Neural progenitor cell (in vitro differentiated cells): ENCODE measurements at regions not wholly inside any gene's neighbourhood (a gene's known extent, or its start where the extent isn't known, plus 50 kb on each side); places are given as distances from the start of the nearest gene placed in this dataset.

ENCODE experiments used
- DNase-seq: peaks from one replicate; pipeline ENCODE4 v3.0.0-alpha.2; 2016; ENCODE audit warnings: low spot score
- H2AFZ ChIP-seq: fragments of 200-600 bp; sonication (generic); replicated peaks from 2 replicates; pipeline ENCODE4 v1.6.1; 2016; ENCODE audit warnings: antibody characterized with exemption
- H3F3A ChIP-seq: fragments of 200-600 bp; sonication (generic); 2 replicates; pipeline ENCODE4 v1.6.1; 2016; ENCODE audit warnings: antibody characterized with exemption, low read depth
- H3K27ac ChIP-seq: fragments of 200-600 bp; sonication (generic); 2 replicates; pipeline ENCODE4 v1.5.1; 2016; ENCODE audit warnings: mild to moderate bottlenecking
- H3K27me3 ChIP-seq: fragments of 200-600 bp; sonication (generic); 2 replicates; pipeline ENCODE4 v1.6.1; 2016; ENCODE audit warnings: mild to moderate bottlenecking, moderate library complexity
- H3K36me3 ChIP-seq: fragments of 200-600 bp; sonication (generic); 2 replicates; pipeline ENCODE4 v1.5.1; 2016
- H3K4me1 ChIP-seq: fragments of 200-600 bp; sonication (generic); 2 replicates; pipeline ENCODE4 v1.6.1; 2016; ENCODE audit warnings: mixed run types
- H3K4me2 ChIP-seq: fragments of 200-600 bp; sonication (generic); 2 replicates; pipeline ENCODE4 v1.6.1; 2016
- H3K4me3 ChIP-seq: fragments of 200-600 bp; sonication (generic); 2 replicates; pipeline ENCODE4 v1.5.1; 2016
- H3K79me2 ChIP-seq: fragments of 200-600 bp; sonication (generic); 2 replicates; pipeline ENCODE4 v1.6.1; 2016; ENCODE audit warnings: low read depth
- H3K9ac ChIP-seq: fragments of 200-600 bp; sonication (generic); 2 replicates; pipeline ENCODE4 v1.6.1; 2016
- H3K9me3 ChIP-seq: fragments of 200-600 bp; sonication (generic); 2 replicates; pipeline ENCODE4 v1.5.1; 2016; ENCODE audit warnings: low read depth
- H4K20me1 ChIP-seq: fragments of 200-600 bp; sonication (generic); 2 replicates; pipeline ENCODE4 v1.6.1; 2016; ENCODE audit warnings: low read depth
- H3K27ac Mint-ChIP-seq: 3 replicates; pipeline ENCODE4 v1.8.0; 2021; ENCODE audit warnings: mixed read lengths
- H3K27me3 Mint-ChIP-seq: 2 replicates; pipeline ENCODE4 v1.8.0; 2022; ENCODE audit warnings: low read depth, mild to moderate bottlenecking, inconsistent platforms, moderate library complexity, mixed read lengths; ENCODE audit not compliant: insufficient read depth
- H3K36me3 Mint-ChIP-seq: 3 replicates; pipeline ENCODE4 v1.8.0; 2021; ENCODE audit warnings: mixed read lengths
- H3K4me1 Mint-ChIP-seq: 3 replicates; pipeline ENCODE4 v1.8.0; 2021; ENCODE audit warnings: mixed read lengths
- H3K4me3 Mint-ChIP-seq: 3 replicates; pipeline ENCODE4 v1.8.0; 2021; ENCODE audit warnings: mild to moderate bottlenecking, moderate library complexity, mixed read lengths
- H3K9me3 Mint-ChIP-seq: 3 replicates; pipeline ENCODE4 v1.8.0; 2020; ENCODE audit warnings: mixed read lengths
- EZH2 ChIP-seq: fragments of 200-600 bp; sonication (generic); IDR thresholded peaks from 2 replicates; pipeline ENCODE4 v1.6.1; 2017; ENCODE audit warnings: antibody characterized with exemption, mild to moderate bottlenecking, moderate library complexity
- EZH2phosphoT487 ChIP-seq: fragments of 200-600 bp; sonication (generic); IDR thresholded peaks from 2 replicates; pipeline ENCODE4 v1.6.1; 2017; ENCODE audit warnings: antibody characterized with exemption
- TF ChIP-seq, protein P1 (sequence below): fragments of 200-600 bp; sonication (generic); IDR thresholded peaks from 2 replicates; pipeline ENCODE4 v1.5.1; 2017; ENCODE audit warnings: antibody characterized with exemption, mild to moderate bottlenecking

DNA sequence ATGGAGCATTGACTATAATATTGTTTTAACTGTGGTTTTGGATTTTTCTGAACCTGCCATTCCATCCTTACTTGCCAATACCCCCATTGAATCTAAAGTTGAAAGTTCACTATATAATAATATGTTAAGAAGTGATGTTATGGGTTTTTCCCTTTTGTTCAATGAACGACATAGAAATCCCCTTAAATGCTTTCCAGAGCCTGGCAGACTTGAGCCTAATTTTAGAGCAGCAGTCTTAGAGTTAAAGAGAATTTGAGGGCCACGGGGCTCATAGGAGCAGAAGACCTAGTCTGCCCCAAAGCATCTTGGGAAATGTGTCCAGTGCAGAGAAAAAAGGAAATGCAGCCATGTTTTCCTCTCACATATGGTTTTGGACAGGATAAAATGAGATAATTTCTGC is 146.1 kb upstream of the SLC44A1 start:
- H3K27me3 ChIP-seq: no peaks in the 10 kb centered on the region
- no peaks in the 10 kb centered on the region for H3K9me3 Mint-ChIP-seq
- H3K36me3 Mint-ChIP-seq: no peaks in the 10 kb centered on the region
- no peaks in the 10 kb centered on the region for H4K20me1 ChIP-seq
- no peaks in the 10 kb centered on the region for H3K4me1 Mint-ChIP-seq
- H3F3A ChIP-seq: no peaks in the 10 kb centered on the region
- H3K4me3 ChIP-seq: no peak overlapping the region
- H3K79me2 ChIP-seq: no peaks in the 10 kb centered on the region
- no peak overlapping the region for H3K27ac Mint-ChIP-seq
- no peaks in the 10 kb centered on the region for H3K36me3 ChIP-seq
- no peaks in the 10 kb centered on the region for H3K27me3 Mint-ChIP-seq
- no peaks in the 10 kb centered on the region for H3K4me1 ChIP-seq
- no peak overlapping the region for H3K27ac ChIP-seq
- H3K9me3 ChIP-seq: no peaks in the 10 kb centered on the region
- H3K9ac ChIP-seq: no peak overlapping the region
- no peak overlapping the region for H3K4me3 Mint-ChIP-seq
- no peak overlapping the region for H2AFZ ChIP-seq
- no peak for TF ChIP-seq EZH2
- TF ChIP-seq, protein P1, sequence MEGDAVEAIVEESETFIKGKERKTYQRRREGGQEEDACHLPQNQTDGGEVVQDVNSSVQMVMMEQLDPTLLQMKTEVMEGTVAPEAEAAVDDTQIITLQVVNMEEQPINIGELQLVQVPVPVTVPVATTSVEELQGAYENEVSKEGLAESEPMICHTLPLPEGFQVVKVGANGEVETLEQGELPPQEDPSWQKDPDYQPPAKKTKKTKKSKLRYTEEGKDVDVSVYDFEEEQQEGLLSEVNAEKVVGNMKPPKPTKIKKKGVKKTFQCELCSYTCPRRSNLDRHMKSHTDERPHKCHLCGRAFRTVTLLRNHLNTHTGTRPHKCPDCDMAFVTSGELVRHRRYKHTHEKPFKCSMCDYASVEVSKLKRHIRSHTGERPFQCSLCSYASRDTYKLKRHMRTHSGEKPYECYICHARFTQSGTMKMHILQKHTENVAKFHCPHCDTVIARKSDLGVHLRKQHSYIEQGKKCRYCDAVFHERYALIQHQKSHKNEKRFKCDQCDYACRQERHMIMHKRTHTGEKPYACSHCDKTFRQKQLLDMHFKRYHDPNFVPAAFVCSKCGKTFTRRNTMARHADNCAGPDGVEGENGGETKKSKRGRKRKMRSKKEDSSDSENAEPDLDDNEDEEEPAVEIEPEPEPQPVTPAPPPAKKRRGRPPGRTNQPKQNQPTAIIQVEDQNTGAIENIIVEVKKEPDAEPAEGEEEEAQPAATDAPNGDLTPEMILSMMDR: no peak
- no peak for TF ChIP-seq EZH2phosphoT487
- no peak for DNase-seq
- no peak overlapping the region for H3K4me2 ChIP-seq

DNA sequence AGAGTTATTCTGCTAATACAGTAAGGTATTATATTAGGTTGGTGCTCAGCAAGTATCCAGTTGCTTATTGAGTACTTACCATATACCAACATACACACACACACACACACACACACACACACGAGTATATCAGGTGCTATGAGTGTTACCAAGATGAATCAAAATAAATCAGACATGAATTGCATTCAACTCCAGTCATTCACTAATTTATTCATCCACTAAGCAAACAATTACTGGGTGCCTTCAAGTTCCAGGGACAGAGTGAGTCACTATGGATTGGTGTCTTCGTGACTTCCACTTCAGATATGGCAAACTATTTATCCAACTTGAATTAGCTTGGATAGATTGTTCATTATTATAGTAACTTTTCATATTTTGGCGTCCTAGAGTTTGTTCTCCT is 140.7 kb upstream of the SLC44A1 start:
- H3K27me3 ChIP-seq: no peaks in the 10 kb centered on the region
- H3K4me3 Mint-ChIP-seq: peak overlapping the region; percentile 21
- no peaks in the 10 kb centered on the region for H3K36me3 ChIP-seq
- H3K4me1 ChIP-seq: no peaks in the 10 kb centered on the region
- H3K4me2 ChIP-seq: no peak overlapping the region
- no peaks in the 10 kb centered on the region for H3K4me1 Mint-ChIP-seq
- no peak overlapping the region for H3K27ac Mint-ChIP-seq
- TF ChIP-seq, protein P1: no peak
- no peak for TF ChIP-seq EZH2phosphoT487
- no peak for TF ChIP-seq EZH2
- no peak for DNase-seq
- H3K9ac ChIP-seq: no peak overlapping the region
- H3K27ac ChIP-seq: no peak overlapping the region
- no peak overlapping the region for H3K4me3 ChIP-seq
- no peaks in the 10 kb centered on the region for H3K79me2 ChIP-seq
- no peaks in the 10 kb centered on the region for H3K9me3 Mint-ChIP-seq
- no peaks in the 10 kb centered on the region for H3K9me3 ChIP-seq
- no peak overlapping the region for H2AFZ ChIP-seq
- no peaks in the 10 kb centered on the region for H3K36me3 Mint-ChIP-seq
- H3K27me3 Mint-ChIP-seq: peaks cover 2% of the 10 kb centered on the region
- H3F3A ChIP-seq: no peaks in the 10 kb centered on the region
- H4K20me1 ChIP-seq: no peaks in the 10 kb centered on the region

DNA sequence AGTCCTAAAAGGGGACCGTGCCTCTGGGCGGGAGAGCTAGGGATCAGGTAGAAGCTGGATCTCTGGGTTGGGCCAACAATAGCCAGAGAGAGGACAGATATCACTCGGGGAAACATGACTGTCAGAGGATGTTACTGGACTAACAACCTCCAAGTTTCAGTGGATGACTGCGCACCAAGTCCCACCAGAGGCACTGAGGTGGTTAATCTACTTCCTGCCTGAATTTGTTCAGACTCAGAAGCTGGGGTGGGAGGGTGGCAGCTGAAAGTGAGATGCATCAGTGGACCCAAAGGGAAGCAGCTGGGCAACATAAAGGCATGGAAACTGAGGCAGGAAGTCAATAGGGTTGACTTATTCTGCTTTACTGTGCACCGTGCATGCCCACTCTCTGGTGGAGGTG is 130.1 kb upstream of the SLC44A1 start:
- Histone ChIP-seq H3K9ac (no peak overlapping the region), H3K36me3 (no peaks in the 10 kb centered on the region), H3K4me1 (peaks cover 11% of the 10 kb centered on the region), H3F3A (no peaks in the 10 kb centered on the region), H3K79me2 (no peaks in the 10 kb centered on the region), H3K27ac (no peak overlapping the region), H2AFZ (no peak overlapping the region), H4K20me1 (no peaks in the 10 kb centered on the region), H3K4me2 (no peak overlapping the region), H3K9me3 (no peaks in the 10 kb centered on the region), H3K4me3 (no peak overlapping the region), H3K27me3 (no peaks in the 10 kb centered on the region)
- no peaks in the 10 kb centered on the region for H3K36me3 Mint-ChIP-seq
- peaks cover 2% of the 10 kb centered on the region for H3K27me3 Mint-ChIP-seq
- no peak for DNase-seq
- H3K4me3 Mint-ChIP-seq: no peak overlapping the region
- H3K9me3 Mint-ChIP-seq: no peaks in the 10 kb centered on the region
- H3K27ac Mint-ChIP-seq: peak overlapping the region; percentile 35
- no peak for TF ChIP-seq EZH2phosphoT487
- TF ChIP-seq, protein P1: no peak
- TF ChIP-seq EZH2: no peak
- H3K4me1 Mint-ChIP-seq: peaks cover 31% of the 10 kb centered on the region
